ENCODE measurements at regions not wholly inside any gene's neighbourhood (a gene's known extent, or its start where the extent isn't known, plus 50 kb on each side); places are given as distances from the start of the nearest gene placed in this dataset.
A peak's percentile ranks its signal among the peaks of the same experiment; 100 is the strongest.
"Not testable (repeated sequence)": the region's sequence is repeated elsewhere in the genome, so short reads cannot be mapped to it uniquely, and the experiment has no call there.

DNA sequence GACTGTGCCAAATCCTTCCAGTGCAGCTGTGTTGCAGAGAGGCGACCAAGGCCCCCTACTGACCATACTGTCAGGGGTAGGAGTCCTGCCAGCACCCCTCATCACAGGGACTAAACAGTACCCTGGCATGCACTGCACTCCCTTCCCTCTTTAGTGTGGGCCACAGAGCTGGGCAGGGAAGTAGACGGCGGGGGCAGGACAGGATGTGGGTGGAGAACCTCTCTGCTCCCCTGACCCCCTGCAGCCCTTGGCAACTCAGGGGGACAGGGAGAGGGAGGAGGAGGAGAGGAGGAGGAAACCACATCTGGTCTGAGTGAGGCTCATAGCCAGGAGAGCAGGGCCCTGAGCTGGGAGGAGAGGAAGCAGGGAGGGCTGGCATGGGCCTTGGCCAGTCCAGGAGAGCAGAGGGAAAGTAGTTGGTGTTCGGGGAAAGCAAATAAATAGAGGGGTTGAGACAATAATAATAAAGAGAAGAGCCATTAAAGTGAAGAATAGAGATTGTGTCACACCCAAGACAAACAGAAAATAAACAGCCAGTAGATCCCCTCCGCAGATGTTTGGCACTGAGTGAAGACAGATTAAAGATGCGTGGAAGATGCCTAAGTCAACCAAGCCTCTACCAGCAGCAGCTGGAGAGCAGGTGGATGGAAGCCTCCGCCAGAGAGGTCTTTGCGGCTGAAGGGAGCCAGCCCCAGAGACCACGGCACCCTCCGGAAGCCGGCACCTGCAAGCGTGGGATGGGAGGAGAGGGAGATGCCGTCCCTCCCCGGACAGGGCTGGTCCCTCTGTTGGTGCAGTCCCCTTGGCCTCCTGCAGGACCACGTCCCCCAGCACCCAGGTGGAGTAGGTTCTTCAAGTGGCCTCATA lies 61.5 kb downstream of the RPUSD4 start:
- DNase-seq (ENCODE audit: low spot score): no peak

DNA sequence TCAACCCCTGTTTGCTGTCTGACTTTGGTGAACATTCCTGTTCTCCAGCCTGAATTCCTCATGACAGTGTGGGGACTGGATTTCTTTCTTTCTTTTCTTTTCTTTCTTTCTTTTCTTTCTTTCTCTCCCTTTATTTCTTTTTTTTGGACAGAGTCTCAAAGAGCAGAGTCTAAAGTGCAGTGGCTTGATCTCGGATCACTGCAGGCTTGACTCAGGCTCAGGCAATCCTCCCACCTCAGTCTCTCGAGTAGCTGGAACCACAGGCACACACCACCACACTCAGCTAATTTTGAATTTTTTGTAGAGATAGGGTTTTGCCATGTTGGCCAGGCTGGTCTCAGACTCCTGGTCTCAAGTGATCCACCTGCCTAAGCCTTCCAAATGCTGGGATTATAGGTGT lies 63.1 kb downstream of the RPUSD4 start:
- no peak for DNase-seq (ENCODE audit: low spot score)

DNA sequence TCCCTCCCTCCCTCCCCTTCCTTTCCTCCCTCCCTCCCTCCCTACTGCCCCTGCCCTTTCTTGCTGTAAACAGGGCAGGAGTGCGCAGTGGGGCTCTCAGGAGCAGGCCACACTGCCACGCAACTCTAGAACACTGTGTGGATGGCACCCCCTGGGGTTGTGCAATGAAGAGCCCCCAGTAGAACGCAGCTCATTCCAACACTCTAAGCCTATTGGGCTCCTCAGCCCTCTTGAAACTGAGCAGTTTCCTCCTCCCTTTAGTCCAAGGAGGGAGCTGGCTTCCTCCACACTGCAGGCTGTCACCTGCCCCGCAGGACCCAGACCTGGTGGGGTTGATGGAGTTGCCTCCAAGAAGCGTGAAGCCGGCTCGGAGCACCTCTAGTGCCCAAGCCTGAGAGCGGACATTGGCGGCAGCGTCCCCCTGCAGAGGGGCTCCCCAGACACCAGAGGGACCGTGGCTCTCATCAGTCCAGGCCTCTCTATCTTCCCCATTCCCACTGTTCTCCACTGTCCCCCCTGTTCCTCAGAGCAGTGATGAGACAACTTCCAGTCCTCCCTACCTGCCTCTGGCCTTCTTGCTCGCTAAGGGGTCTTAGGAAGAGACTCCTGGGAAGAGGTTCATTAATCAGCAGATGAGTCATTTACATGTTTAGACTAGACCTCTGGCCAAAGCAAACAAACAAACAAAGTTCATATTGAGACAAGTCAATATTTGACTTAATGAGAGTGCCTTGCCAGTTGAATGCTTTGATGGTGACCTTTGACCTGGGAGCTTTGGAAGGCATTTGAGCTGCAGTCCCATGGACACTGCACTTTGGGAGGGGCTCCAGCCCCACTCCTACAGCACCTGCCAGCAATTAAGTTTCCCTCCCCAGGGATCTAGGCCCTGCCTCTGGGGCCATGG lies 64.0 kb downstream of the RPUSD4 start:
- DNase-seq (ENCODE audit: low spot score): no peak

DNA sequence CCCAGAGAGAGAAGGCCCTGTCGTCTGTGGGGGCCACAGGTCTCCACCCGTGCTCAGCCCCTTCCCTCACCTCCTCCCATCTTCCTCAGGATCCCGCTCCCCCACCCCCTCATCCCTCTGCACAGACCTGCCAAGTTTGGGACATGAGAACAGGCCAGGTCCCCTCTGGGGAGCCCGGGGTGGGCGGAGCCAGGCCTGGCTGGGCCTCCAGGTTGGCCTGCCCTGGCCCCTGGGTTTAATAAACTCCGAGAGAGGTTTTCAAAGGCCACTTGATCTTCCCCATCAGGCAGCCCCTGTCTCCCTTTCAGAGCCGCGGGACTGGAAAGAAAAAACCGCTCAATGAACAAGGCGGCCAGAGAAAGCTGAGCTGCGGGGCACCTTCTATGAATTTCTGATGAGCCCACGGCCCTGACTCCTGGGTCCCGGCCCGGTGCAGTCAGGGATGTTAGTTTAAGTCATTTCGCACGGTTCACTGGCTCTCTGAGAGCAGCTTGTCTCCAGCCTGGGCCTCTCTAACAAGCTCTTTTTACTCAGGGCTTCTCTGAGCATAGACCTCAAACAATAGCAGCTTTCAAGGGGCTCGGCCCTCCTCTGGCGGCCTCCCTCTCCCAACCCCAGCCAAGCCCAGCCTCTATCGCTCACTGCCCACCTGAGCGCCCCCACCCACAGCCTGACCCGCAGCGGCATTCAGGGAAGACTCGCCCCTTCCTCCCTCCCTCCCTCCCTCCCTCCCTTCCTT lies 64.8 kb downstream of the RPUSD4 start:
- no peak for DNase-seq (ENCODE audit: low spot score)

DNA sequence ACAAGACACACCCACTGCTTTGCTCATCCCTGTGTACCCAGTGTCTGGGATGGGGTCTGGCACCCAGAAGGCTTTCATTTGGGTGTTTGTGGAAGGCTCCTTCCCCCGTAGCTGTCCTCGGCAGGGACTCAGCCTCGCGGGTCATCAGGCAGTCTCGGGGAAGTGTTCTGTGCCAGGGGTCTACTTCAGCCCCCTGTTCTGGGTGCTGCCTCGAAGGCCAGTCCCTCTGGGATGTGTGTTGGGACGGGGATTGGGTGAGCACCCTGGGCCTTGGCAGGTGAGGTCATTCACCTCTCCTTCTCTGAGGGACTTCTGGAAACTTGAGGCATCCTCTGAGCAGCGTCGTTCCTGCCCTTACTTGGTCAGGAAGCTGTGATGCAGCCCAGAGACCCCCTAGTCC lies 65.5 kb downstream of the RPUSD4 start:
- DNase-seq (ENCODE audit: low spot score): no peak

DNA sequence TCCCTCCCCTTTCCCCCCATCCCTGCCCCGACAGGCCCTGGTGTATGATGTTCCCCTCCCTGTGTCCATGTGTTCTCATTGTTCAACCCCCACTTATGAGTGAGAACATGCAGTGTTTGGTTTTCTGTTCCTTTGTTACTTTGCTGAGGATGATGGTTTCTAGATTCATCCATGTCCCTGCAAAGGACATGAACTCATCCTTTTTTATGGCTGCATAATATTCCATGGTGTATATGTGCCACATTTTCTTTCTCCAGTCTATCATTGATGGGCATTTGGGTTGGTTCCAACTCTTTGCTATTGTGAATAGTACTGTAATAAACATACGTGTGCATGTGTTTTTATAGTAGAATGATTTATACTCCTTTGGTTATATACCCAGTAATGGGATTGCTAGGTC lies 68.0 kb downstream of the RPUSD4 start:
- not testable (repeated sequence) for DNase-seq (ENCODE audit: low spot score)

DNA sequence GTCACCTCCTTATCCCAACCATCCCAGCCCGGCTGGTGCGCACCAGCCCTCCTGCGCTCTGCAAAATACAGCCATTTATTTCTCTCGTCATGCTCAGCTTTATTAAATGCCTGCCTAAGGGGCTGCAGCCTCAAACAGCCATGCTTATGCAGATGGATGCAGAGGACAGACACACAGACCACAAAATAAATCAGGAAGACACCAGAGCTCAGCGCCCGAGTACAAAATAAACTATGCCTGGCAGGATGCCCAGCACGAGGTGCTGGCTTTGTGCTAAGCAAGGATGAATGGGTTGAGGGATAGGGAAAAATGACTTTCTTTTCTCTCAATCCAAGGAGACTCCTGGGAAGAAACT lies 70.5 kb downstream of the RPUSD4 start:
- peak; percentile 95 for DNase-seq (ENCODE audit: low spot score)

DNA sequence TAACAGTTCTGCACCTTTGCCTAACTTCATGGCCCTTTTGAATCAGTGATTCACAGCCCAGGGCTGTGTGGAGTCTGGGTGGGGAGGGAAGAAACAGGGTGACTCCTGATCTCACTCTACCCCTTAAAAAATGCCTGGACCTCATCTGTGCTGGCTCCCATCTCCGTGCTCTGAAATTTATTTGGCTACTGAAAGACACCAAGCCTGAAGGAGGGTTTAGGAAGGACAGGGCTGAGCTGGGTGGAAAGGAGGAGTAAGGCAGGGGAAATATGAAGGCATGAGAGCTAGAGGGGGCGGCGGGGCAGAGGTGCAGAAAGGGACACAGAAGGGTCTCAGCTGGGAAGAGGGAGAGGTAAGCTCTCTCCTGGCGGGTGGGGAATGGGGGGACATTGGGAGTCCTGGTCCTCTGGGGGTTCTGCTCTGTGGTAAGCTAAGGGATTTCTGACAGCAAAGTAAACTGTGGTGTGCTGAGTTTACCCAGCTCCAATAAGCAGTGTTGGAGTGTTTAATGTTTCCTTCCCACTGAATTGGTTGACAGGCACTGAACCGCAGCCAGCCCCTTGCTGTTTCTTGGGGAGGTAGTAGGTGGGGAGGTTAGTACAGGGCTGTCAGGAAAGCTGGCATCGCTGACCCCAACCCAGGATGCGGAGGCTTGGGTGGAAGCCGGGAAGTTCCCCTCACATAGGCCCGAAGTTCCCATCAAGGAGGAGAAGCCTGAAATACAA lies 71.1 kb downstream of the RPUSD4 start:
- peak; percentile 76 for DNase-seq (ENCODE audit: low spot score)

DNA sequence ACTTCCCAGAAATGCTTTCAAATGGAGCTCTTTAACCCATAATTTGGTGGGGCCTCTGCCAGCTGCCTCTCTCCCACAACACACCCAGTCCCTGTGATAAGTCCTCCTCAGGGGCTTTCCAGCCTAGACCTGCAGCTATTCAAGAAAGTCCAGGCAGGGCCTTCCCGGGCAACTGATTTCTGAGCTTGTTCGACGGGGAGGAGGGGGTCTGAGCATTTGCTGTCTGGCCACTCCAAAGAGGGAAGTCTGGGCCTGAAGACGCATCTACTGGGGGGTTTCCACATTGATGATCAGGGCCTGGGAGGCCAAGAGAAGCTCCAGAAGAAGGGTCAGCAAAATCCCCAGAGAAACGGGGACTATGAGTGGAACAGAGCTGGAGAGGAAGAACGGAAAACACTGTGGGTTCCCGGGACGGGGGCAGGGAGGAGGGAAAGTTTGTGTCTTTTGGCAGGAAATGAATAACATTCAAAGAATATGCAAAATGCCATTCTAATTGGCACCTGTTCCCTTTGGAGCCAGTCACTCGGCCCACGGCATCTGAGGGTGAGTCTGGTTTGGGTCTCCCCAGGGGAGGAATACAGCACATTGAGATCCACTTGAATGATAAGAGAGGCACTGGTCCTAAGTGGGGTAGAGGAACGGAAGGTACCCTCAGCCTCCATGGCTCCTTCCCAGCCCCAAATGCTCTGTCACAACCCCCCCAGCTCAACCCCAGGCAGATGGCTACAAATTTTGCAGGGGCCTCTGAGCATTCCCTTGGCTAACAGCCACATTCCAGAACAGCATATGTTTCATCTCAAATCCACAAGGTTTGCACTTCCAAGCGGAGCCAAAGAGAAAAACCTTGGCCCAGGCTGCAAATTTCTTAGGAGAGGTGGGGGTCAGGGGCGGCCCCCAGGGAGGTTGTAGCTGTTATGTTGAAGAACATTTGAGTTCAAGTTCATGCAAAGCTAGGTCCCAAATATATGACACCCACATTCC lies 72.0 kb downstream of the RPUSD4 start:
- peak; percentile 92 for DNase-seq (ENCODE audit: low spot score)

DNA sequence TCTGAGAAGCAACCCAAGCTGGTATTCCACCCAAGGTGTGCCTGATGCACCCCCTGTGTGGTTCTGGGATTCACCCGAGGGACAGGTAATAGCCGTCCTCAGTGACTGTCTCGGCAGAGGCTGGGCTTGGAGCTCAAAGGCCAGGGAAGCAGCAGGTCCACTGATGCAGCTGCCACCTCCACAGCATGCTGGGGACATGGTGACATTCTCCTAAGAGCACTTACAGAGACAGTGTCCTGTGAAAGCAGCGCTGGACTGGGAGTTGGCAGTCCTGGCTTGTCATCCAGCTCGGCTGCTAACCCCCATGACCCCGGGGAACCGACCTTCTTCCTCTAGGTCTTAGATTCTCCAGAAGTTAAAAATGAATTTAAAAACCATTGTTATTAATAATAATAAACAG lies 72.8 kb downstream of the RPUSD4 start:
- DNase-seq (ENCODE audit: low spot score): no peak

DNA sequence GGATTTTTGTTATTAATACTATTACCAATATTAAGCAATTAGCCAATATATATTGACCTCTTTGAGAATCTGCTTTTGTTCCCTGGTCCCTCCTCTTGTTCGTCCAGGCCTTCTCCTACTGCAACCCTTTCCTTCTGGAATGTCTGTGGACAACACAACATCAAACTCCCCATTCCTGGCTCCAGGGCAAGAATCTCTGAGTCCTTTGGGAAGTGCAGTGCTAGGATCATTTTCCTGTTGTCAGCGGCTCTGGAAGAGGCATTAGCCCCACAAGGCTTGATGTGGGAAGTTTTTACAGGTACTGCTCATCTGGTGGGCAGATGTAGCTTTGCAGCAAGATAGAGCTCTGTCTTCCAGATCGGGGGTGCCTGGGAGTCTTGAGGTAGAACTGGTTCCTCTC lies 74.3 kb downstream of the RPUSD4 start:
- no peak for DNase-seq (ENCODE audit: low spot score)

DNA sequence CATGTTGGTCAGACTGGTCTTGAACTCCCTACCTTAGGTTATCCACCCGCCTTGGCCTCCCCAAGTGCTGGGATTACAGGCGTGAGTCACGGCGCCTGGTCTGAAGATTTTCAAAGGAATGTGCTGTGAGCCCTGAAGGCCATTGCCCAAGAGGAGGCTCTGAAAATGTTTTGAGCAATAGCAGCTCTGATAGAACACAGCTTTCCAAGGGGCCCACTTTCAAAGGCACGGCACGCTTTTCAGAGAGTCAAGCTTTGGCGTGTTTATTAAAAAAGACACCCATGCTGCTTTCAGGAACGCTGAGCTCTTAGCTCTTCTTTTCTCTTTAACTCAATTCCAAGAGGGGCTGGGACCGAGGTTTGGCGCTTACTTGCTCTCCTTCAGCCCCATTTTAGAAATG lies 73.8 kb upstream of the CDON start:
- DNase-seq (ENCODE audit: low spot score): peak; percentile 99

DNA sequence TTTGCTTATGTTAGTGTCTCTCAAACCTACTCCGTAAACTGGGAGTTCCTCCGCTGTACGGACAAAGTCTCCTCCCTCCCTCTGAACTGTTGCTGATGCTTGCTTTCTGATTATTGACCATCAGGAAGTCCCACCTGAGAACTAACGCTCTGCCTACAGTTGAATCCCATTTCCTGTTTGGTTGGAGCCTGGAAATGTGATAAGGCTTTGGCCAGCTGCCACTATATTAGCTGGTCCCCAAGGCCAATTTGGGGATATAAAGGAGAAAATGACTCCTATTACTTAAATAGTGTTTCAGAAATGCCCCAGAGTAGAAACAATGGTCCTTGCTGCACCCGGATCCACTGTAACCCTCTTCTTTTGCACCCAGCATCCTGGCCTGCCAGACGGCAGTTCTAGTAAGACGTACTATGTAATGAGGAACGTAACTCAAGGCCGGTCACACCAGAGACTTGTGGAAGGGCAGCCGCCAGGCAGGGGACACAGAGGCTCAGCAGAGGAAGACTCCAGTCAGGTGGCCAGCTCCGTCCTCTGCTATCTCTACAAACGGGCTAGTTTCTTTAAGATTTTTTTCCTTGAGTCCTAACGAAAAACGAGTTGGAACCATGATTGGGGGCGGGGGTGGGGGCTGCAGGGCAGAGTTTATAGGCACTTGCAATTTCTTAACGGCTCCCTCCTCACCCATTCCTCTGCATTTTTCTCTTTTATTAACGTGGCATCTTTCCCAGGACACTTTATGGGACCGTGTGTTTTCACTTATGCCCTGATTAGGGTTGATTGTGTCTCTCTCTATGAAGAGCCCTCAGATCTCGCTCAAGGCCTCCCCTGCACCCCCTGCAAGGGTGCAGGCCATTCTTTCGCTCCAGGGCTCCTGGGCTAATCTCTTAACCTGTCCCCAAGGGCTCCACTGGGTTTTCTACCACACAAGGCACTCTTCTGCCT lies 72.8 kb upstream of the CDON start:
- DNase-seq (ENCODE audit: low spot score): peak; percentile 84

DNA sequence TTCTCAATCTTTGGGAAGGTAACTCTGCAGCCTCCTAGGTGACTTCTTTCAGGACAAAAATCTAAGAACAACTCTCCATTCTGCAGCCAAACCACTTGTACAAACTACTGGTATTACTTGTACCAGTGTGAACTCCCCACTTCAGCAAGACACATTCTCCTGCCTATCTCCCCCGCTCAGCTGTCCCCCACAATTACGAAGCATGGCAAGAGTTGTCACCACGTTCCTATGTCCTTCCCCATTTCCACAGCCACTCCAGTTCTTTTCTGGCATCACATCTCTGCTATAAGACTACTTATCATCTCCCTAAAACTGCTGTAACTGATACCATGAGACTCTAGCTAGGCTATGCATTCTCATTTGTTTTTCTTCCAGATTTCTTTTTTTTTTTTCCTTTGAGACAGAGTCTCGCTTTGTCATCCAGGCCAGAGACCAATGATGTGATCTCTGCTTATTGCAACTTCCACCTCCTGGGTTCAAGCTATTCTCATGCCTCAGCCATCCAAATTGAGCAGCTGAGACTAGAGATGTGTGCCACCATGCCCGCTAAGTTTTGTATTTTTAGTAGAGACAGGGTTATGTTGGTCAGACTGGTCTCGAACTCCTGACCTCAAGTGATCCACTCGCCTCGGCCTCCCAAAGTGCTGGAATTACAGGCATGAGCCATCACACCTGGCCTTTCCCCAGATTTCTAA lies 71.9 kb upstream of the CDON start:
- peak; percentile 84 for DNase-seq (ENCODE audit: low spot score)

DNA sequence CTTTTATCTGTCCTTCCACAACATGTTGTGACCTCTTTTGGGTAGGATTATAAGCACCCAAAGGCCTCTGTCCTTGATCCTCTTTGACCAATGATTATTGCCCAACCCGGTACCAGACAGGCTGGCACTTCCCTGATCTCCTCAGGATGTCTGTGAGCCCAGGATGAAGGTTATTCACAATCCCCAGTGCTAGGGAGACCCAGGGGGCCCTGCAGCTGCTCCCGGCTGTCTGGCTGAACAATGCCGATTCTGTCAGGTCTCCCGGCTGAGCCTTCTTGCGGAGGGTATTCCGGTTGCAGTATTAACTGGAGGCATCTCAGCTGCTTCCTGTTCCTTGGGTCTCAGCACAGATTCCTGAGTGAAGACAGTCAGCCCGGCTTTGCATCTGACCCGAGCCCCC lies 71.2 kb upstream of the CDON start:
- no peak for DNase-seq (ENCODE audit: low spot score)

DNA sequence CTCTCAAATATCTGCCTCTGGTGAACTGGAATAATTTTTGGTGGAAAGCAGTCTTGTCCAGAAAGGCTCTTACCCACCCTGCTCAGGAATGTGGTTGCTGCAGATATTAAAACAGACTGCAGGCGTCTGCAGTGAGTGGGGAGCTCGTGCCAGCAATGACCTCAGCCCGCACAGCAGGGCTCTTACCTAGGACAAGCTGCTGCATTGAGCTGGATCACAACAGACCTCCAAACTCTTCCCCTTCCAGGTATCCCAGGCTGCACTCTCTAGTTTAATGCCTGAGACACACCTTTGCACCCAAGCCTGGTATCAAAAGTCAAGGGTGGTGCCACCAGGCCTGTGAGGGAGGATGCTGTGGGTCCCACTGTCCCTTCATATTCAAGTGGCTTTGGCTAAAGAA lies 69.7 kb upstream of the CDON start:
- DNase-seq (ENCODE audit: low spot score): peak; percentile 95

DNA sequence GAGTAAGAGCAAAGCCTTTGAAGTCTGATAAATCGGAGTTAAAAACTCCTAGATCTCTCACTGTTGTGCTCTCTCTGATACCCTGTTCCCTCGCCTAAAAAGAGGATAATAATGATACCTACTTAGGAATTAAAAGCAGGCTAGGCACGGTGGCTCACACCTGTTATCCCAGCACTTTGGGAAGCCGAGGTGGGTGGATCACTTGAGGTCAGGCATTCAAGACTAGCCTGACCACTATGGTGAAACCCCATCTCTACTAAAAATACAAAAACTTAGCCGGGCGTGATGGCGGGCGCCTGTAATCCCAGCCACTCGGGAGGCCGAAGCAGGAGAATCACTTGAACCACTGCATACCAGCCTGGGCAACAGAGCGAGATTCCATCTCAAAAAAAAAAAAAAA lies 68.1 kb upstream of the CDON start:
- not testable (repeated sequence) for DNase-seq (ENCODE audit: low spot score)
